Upper lobe of left lung (tissue), 6 donors: ENCODE measurements at regions not wholly inside any gene's neighbourhood (a gene's known extent, or its start where the extent isn't known, plus 50 kb on each side); places are given as distances from the start of the nearest gene placed in this dataset.
A peak's percentile ranks its signal among the peaks of the same experiment; 100 is the strongest.

Experiments used
- ATAC-seq, 2 donors: fragments of 200-7000 bp; cut with Tn5 transposase; one replicate each; pipeline ENCODE4 v1.9.1; 2022; ENCODE audit warnings: mild to moderate bottlenecking in 2 of 2, moderate library complexity in 2 of 2; ENCODE audit not compliant: low FRiP score in 2 of 2
- DNase-seq, 2 donors: peaks; one replicate each; pipeline ENCODE4 v3.0.0-alpha.2; 2019 to 2020
- H3K27ac ChIP-seq, 4 donors: fragments of 200-600 bp; sonication (generic); one replicate each; pipeline ENCODE4 v1.5.1; 2016 to 2019
- H3K27me3 ChIP-seq, 4 donors: fragments of 200-600 bp; sonication (generic); one replicate each; pipeline ENCODE4 v1.5.1; 2017 to 2019
- H3K36me3 ChIP-seq, 4 donors: fragments of 200-600 bp; sonication (generic); one replicate each; pipeline ENCODE4 v1.5.1; 2016 to 2019
- H3K4me1 ChIP-seq, 4 donors: fragments of 200-600 bp; sonication (generic); one replicate each; pipeline ENCODE4 v1.5.1; 2018 to 2019
- H3K4me3 ChIP-seq, 4 donors: fragments of 200-600 bp; sonication (generic); one replicate each; pipeline ENCODE4 v1.5.1; 2017 to 2019; ENCODE audit warnings: mild to moderate bottlenecking in 2 of 4, moderate library complexity in 1 of 4
- H3K9me3 ChIP-seq, 4 donors: fragments of 200-600 bp; sonication (generic); one replicate each; pipeline ENCODE4 v1.5.1; 2018 to 2019
- EP300 ChIP-seq, 4 donors: sonication (generic); formaldehyde crosslinking; IDR thresholded peaks; one replicate each; pipeline ENCODE4 v1.5.1; 2017; ENCODE audit warnings: antibody characterized with exemption in 4 of 4, control low read depth in 2 of 4
- POLR2A ChIP-seq, 4 donors: fragments of 450-650 bp; IDR thresholded peaks; one replicate each; pipeline ENCODE4 v1.5.1; 2016 to 2017; ENCODE audit warnings: antibody characterized with exemption in 4 of 4, mild to moderate bottlenecking in 2 of 4
- POLR2AphosphoS5 ChIP-seq, 2 donors: sonication (generic); formaldehyde crosslinking; IDR thresholded peaks; one replicate each; pipeline ENCODE4 v1.5.1; 2017; ENCODE audit warnings: antibody characterized with exemption in 2 of 2
- WGBS, 2 donors: methylation state at CpG; one replicate each; pipeline ENCODE4 v1.1.5; 2017 to 2018; 5-methylcytosine and 5-hydroxymethylcytosine counted together
- TF ChIP-seq, protein P1 (sequence below), 6 experiments: fragments of 450-650 bp in 4 of 6; fragments of 200-600 bp in 2 of 6; sonication (generic) in 2 of 6; IDR thresholded peaks; one replicate each; pipeline ENCODE4 v1.5.1; 2016 to 2019; ENCODE audit warnings: antibody characterized with exemption in 6 of 6
- donor health status: DM: no; HTN: no; CAD: no; lungs with moderate emphysema.
- donor health status: DM: no; HTN: yes; CAD: no; lungs with severe emphysema.

DNA sequence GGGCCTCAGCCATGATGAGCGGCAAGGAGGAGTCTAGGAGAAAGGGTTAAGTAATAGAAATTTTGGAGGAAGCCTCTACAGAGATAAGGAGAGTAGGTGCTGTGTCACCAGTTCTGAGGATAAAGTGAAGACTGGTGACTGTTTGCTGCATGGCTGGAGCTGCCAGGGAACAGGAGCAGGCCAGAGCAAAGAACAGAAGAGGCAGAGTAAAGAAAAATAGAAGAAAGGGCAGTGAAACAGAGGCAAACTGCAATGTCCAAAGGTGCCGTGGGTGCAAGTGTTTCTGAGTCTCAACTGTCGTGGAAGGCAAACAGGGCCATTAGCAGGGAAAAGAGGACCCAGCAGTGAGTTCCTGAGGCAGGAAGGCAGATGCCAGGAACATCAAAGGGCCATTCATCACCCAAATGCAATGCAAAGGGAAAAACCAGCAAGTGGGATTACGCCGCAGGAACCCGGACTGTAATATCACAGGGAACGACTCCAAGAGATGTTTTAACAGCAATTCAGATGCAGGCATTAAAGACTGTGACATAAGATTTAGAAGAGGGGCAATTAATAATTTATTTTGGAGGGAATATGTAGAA is 318.3 kb downstream of the FOXO1 start:
- 67 to 76% methylated on average over 7 of the region's 7 CpGs for WGBS, 2 donors
- peaks cover 6 to 27% (median 12%) of the 10 kb centered on the region in 4 donors for H3K4me1 ChIP-seq
- TF ChIP-seq, protein P1, sequence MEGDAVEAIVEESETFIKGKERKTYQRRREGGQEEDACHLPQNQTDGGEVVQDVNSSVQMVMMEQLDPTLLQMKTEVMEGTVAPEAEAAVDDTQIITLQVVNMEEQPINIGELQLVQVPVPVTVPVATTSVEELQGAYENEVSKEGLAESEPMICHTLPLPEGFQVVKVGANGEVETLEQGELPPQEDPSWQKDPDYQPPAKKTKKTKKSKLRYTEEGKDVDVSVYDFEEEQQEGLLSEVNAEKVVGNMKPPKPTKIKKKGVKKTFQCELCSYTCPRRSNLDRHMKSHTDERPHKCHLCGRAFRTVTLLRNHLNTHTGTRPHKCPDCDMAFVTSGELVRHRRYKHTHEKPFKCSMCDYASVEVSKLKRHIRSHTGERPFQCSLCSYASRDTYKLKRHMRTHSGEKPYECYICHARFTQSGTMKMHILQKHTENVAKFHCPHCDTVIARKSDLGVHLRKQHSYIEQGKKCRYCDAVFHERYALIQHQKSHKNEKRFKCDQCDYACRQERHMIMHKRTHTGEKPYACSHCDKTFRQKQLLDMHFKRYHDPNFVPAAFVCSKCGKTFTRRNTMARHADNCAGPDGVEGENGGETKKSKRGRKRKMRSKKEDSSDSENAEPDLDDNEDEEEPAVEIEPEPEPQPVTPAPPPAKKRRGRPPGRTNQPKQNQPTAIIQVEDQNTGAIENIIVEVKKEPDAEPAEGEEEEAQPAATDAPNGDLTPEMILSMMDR (IDR thresholded peaks at IDR 0.05), result no peak
- TF ChIP-seq POLR2AphosphoS5 (IDR thresholded peaks at IDR 0.05) (no peak), EP300 (IDR thresholded peaks at IDR 0.05) (no peak), POLR2A (IDR thresholded peaks at IDR 0.05) (no peak)
- DNase-seq (no peak), ATAC-seq (no peak)
- no peaks in the 10 kb centered on the region for H3K9me3 ChIP-seq
- H3K36me3 ChIP-seq, result no peaks in the 10 kb centered on the region
- H3K4me3 ChIP-seq, result no peak overlapping the region
- no peaks in the 10 kb centered on the region for H3K27me3 ChIP-seq
- no peak overlapping the region for H3K27ac ChIP-seq

DNA sequence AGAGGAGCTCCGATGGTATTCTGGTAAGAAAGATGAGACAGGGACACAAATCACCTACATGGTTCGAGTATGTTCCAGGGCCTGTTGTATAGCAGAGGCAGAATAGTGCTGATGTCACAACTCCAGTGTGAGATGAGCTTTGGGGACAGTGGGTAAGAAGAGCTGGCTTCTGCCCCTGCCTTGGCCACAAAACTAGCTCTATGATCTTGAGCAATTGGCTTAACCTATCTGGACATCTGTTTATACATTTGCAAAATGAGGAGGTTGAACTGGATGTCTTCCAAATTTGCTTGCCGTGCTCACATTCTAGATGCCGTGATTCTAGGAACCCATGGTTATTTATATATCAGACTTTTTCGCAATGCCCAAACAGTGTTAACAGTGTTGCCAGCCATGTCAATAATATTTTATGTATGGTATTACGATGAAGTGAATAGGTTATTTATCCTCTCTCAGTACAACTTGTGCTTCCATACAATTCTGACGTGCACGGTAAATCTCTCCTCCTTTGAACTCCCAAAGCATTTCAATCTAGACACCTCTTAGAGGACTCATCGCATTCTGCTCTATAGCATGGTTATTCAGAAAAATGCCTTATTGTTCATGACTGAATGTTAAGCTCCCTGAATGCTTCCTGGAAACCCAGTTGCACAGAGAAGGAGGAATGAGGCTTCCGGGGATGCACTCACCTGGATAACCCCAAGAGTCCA is 316.0 kb downstream of the FOXO1 start:
- H3K36me3 ChIP-seq, result no peaks in the 10 kb centered on the region
- ATAC-seq, result no peak
- DNase-seq, result no peak
- H3K9me3 ChIP-seq, result no peaks in the 10 kb centered on the region
- H3K4me1 ChIP-seq, result peaks cover 6 to 20% (median 11%) of the 10 kb centered on the region in 4 donors
- 78 to 79% methylated on average over 10 of the region's 10 CpGs for WGBS, 2 donors
- H3K4me3 ChIP-seq, result no peak overlapping the region
- no peak overlapping the region for H3K27ac ChIP-seq
- H3K27me3 ChIP-seq, result no peaks in the 10 kb centered on the region
- TF ChIP-seq POLR2AphosphoS5 (IDR thresholded peaks at IDR 0.05) (no peak), POLR2A (IDR thresholded peaks at IDR 0.05) (no peak), EP300 (IDR thresholded peaks at IDR 0.05) (no peak)
- TF ChIP-seq, protein P1 (IDR thresholded peaks at IDR 0.05), result no peak

DNA sequence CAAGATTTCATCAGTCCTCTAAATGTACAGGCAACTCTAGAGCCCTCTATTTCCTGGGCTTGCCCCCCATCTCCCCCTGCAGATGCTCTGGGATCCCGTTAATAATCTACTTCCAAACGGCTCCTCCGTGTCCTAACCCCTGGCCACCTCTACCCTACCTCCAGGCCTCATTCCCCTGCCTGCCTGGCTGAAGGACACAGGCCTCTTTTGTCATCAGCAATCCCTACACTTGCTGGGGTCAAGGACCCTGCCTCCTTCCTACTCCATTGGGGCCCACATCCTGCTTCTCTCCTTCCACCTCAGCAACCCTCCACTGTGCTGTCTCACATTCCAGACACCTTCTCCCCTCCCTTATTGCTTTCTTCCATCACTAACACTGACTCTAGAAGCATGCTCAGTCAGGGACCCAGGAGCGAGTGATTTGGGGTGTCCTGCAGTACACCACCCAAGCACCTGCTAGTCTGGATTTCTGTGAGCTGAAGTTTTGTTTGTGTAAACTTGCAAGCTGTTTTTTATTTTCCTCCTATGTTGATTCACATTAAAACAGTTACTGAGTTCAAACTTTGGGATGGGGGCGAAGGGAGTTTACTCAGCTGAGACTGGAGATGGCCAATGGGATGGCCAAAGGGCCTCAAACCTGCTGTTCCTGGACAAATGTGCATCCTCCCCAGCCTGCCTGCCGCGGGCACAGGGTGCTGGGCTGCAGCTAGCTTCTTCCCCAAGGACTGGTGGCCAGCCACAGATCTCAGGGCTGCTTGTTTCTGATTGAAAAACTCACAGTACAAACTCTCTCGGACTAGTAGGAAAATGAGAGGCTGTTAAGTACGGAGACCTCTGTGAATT is 314.7 kb downstream of the FOXO1 start:
- 75 to 77% methylated on average over 7 to 9 of the region's 9 CpGs for WGBS, 2 donors
- TF ChIP-seq, protein P1 (IDR thresholded peaks at IDR 0.05), result no peak
- no peak for TF ChIP-seq EP300 (IDR thresholded peaks at IDR 0.05)
- no peak for TF ChIP-seq POLR2AphosphoS5 (IDR thresholded peaks at IDR 0.05)
- TF ChIP-seq POLR2A (IDR thresholded peaks at IDR 0.05), result no peak
- DNase-seq (peak in 1 of 2 donors; percentile 46), ATAC-seq (no peak)
- H3K9me3 ChIP-seq, result no peaks in the 10 kb centered on the region
- peak overlapping the region; percentile 42 to 78 (median 62) for H3K27ac ChIP-seq
- no peak overlapping the region for H3K4me3 ChIP-seq
- H3K27me3 ChIP-seq, result no peaks in the 10 kb centered on the region
- peaks cover 6 to 15% (median 10%) of the 10 kb centered on the region in 4 donors for H3K4me1 ChIP-seq
- H3K36me3 ChIP-seq, result no peaks in the 10 kb centered on the region

DNA sequence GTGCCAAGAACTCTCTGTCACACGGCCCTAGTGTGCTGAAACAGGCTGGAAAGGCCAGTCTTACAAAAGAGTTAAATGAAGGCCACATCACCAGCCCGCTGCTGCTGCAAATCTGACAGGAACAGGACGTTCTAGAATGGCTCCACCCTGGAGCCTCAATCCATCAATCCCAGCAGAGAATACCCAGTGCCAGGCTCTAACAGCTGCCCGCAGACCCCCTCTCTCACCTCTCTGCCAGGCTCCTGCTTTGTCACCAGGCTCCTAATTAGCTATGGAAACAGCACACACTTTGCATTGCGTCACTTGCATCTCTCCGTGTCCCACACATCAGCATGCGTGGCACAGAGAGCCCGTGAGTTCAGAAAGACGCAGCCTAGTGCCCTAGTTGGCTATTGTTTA is 314.1 kb downstream of the FOXO1 start:
- Histone ChIP-seq H3K4me3 (no peak overlapping the region), H3K27ac (peak overlapping the region; percentile 42 to 78 (median 62)), H3K4me1 (peaks cover 6 to 15% (median 10%) of the 10 kb centered on the region in 4 donors), H3K36me3 (no peaks in the 10 kb centered on the region), H3K9me3 (no peaks in the 10 kb centered on the region), H3K27me3 (no peaks in the 10 kb centered on the region)
- peak; percentile 47 to 76 for ATAC-seq
- WGBS, 2 donors, result 58 to 64% methylated on average over 9 of the region's 9 CpGs
- TF ChIP-seq EP300 (IDR thresholded peaks at IDR 0.05) (peak in 2 of 4 donors; percentile 89), POLR2AphosphoS5 (IDR thresholded peaks at IDR 0.05) (peak in 1 of 2 donors; percentile 74)
- TF ChIP-seq, protein P1 (IDR thresholded peaks at IDR 0.05), result no peak
- DNase-seq, result peak in 1 of 2 donors; percentile 29
